Dermis blood vessel endothelial cell (primary cell): ENCODE measurements at regions not wholly inside any gene's neighbourhood (a gene's known extent, or its start where the extent isn't known, plus 50 kb on each side); places are given as distances from the start of the nearest gene placed in this dataset.
"Not testable (repeated sequence)": the region's sequence is repeated elsewhere in the genome, so short reads cannot be mapped to it uniquely, and the experiment has no call there.

Source experiments
- DNase-seq: peaks from one replicate; pipeline ENCODE4 v3.0.0; 2010

DNA sequence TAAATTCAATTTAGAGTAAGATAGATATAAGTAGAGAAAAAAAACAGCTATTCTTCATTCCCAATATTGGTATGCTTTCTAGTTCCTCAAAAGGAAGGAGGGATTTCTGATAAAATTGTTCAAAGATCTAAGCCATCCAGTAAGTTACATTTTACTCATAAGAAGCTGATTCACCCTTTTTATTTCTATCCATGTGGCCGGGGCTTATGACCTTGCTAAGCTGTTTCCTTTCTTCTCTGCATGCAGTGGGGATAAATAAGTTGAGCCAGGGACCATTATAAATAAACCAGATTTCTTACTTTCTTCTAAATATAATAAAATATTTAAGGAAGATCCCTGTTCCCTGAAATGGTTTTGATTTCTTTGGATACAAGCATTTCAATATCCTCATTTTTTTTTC lies 502.3 kb downstream of the PDHA2 start:
- no peak for DNase-seq

DNA sequence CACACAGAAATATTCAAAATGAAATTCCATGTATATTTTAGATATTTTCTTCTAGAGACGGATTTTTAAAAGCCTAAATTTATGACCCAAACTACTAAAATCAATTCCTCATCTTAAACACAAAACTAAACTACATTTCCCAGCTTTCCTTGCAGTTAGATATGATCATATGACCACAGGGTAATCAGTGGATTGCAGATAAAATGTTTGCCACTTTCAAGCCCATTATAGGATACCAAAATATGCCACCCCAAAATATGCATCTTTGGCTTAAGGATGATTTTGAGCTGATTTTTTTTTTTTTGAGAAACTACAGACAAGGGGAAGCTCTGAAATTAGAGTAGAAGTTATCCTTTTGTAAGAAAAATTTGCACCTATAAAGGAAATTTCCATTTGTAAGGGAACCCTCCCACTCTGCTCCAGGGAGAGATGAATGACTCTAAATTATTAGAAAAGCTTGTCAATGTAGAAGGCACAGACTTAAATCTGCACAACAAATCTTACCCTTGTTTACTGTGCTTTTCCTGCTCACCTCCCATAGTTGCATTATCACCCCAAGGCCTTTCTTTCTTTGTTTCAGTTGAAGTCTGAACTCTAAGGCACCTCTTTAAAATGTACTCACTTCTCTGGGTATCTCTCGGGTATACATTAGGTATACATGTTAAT lies 503.0 kb downstream of the PDHA2 start:
- no peak for DNase-seq

DNA sequence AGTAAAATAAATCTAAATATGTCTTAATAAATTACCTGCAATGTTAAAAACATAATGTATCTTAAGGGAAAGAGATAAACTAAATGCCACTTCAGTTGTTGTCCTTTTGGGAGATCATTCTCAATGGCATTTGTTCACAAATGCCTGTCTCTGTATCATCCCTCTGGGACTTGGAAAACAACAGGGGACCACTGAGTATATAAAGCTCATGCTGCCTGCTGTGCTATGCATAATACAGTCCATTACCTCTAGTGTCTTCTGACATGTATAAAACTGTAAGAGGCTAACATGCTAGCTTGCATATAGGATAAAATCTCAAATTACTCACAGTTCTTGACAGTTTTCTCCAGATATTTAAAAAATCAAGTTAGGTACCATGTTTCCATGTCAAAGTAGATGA lies 503.9 kb downstream of the PDHA2 start:
- DNase-seq = no peak

DNA sequence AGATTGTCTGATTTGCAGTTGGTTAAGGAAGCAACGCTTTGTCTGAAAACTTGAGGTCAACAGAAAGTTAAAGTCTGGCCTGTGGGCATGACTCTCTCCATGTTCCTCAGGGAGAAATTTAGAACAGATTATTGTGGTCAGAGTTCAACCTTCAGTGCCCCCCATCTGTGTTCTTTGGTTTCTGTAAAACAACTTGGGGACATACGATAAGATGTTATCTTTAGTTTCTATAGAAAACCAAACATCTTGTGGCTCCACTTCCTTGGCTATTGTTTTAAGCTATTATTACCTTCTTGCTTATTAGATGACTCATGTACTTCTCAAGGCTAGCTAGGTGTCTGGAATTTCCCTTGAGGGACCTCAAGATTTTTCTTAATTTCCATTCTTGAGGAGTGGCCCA lies 507.7 kb downstream of the PDHA2 start:
- peak; percentile 20 for DNase-seq

DNA sequence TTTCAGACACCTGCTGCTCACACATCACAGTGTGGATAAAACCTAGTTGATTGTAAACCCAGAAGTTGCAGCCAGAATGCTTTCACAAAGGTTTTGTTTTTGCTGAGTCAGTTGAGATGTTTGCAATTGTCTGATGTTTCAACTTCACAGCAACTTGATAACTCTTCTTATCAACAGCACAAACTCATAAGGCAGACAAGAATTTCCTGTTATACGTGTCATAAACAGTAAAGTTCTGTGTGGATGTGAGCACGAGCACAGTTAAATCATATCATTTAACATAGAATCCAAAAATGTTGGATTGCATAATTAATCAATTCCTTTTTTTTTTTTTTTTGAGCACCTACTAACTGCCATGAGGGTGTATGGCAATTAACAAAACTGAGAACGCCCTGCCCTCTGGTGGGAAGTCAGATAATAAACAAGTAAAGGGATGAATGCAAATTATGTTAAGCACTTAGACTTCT lies 512.2 kb downstream of the PDHA2 start:
- DNase-seq = peak; percentile 1

DNA sequence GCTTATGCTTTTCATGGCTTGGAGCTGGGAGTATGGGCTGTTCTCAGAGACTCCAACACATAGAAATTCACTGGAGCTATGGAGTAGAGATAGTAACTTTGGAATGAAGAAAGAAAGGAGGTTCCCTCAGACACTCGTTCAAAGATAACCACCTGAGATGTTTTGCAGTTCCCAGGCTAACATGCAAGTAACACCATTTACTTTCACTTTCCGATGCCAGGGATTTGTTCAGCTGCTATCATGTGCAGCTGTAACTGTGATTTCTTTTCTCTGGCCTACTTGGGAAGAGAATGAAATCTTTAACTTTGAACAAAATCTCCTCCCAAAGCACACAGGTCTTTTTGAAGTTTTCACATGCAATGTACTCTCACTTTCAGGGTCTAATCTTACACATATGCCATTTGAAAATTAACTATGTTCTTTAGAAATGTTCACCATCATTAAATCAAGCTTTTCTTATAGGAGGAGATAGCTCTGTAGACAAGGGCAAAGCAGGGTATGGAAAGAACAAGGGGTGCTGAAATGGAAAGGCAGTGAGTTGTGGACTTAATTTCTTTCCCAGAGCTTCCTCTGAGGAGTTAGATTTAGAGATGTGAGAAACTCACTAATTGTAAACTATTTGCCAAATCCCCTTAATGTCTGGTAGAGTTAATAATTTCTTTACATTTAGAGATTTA lies 514.3 kb downstream of the PDHA2 start:
- no peak for DNase-seq

DNA sequence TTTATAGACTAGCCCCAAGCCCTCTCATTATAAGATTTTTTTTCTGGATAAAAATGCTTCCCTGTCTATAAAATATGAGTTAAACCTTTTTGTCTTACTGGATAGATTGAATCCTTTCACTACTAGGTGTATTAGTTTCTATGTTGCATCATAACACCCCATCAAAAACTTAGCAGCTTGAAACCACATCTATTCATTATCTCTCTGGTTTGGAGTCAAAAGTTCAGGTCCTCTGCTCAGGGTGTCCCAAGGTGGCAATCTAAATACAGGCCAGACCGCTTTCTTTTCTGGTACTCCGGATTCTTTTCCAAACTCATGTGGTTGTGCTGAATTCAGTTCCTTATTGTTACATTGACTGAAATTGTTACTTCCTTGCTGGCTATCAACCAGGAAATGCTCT lies 515.5 kb downstream of the PDHA2 start:
- no peak for DNase-seq

DNA sequence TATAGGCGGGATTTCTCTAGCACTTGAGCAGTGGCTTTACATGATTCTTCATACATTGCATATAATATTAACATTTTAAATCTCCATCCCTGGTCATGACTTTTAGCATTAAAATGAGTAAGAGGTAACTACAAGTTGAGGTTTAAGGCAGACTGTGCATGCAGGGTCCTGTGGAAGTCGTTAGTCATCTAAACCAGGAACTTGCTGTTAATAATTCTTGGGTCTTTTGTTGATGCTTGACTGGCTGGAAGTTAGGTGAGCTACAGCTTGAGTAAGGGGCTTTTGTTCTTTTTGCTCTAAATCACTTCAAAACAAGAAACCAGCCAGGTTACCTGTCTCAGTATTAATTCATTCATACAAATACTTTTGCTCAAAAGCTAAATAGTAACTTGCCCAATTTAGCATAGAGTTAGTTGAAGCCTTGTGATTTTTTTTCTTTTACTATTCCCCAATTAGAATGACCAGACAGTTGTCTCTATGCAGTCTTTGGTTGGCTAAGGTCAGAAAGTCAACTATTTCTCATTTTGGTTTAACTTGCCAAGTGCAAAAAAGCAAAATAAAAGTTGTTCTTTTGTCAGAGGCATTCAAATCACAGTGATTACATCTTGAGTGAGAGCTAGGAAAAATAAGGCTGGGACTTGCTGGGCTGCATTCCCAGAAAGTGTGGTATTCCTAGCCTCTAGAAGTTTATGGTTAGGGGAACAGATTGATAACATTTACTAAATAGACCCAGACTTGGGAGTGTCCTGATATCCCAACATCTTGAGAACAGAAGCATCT lies 516.9 kb downstream of the PDHA2 start:
- no peak for DNase-seq

DNA sequence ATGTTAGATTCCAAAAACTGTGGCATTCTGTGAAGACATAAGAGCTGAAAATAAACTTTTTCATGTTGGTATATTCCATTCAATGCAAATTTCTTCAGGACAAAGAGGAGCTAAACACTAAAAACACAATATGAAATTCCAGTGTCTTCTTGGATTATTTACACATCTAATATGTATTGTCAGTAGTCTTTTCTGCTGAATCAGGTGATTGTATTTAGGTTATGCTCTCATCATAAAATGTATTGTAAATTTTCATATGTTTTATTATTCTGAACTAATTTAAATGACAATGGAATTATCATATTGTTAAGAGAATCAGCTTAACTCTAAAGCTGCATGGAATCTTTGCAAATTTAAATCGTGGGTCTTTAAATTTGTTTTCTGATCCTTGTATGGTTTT lies 526.7 kb downstream of the PDHA2 start:
- DNase-seq = no peak

DNA sequence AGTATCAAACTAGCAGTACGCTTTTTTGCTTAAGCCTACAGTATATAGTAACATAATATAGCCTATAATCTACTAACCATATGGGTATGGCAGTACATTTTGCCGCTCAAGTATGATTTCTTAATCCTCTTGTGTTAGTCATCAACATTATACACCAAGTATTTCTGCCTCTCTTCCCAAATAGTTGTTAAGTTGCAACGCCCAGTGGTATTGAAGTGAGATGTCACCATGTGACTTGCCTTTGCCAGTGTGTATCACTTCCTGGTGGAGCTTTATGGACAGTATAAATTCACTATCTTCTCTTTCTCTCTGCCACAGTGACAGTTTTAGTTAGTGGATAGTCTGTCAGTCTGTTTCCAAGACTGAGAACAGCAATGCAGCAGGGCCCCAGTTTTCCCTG lies 535.5 kb downstream of the PDHA2 start:
- DNase-seq = no peak

DNA sequence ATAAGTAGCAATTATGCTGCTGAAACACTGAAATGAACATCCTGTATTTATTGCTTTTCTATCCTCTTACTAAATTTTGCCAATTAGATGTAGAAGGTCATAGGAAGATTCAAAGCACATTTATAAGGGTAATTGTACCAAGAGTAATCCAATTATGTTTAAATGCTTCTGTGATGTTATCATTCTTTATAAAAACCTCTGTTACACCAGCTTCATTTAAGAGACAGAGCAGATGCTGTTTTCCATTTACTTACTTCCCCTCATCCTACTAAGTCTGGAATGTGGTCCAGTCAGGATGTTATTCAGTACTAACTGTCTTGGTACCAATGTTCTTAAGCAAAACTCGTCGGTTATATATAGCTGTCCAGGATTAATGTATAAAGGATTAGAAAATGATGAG lies 539.6 kb downstream of the PDHA2 start:
- DNase-seq = no peak

DNA sequence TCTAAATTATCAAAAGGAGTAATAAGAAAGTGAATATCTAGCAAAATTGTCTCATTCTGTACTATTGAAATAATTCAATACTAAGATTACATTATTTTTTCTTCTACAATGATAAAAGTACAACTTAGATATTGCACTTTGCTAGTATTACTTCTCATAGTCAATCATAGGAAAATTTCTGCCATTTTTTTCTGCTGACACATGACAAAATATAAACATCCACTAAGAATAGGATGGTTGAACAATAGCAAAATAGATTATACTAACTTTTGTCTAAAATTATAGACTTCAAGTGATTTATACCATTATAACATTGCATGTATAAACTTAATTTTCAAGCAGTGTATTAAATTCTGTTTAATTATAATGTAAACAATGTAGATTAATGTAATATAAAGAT lies 540.2 kb downstream of the PDHA2 start:
- DNase-seq = no peak

DNA sequence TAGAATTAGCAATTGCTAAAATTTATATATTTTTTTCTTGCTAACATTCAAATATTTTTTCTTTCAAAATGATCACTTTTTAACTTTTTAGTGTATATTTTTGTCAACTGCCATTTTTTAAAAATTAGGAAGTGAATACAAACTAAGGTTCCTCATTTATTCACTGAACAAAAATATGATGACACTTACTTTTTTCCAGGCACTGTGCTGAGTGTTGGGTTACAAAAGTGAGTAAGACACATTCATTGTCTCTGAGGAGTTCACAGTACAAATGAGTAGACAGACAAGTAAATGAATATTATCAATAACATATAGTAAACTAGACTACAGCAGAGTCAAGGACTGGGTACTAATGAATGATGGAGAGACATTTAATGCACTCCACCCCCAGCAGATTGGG lies 543.5 kb downstream of the PDHA2 start:
- DNase-seq = no peak

DNA sequence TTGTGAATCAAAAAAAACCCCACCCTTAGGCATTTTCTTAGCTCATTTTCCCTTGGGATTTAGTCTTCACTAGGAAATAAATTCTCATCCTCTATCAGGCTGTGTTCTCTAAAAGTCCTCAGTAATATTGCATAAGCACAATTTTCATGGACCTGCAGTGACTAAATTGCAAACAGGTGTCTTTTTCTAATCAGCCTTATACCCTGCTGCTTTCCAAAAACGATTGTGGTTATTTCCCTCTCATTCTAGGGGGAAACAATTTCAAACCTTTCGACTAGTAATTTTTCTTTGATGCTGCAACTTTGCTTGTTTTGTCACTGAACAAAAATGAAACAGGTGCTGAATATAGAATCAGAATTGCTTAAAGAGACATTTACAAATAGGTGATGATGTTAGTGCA lies 549.9 kb downstream of the PDHA2 start:
- no peak for DNase-seq

DNA sequence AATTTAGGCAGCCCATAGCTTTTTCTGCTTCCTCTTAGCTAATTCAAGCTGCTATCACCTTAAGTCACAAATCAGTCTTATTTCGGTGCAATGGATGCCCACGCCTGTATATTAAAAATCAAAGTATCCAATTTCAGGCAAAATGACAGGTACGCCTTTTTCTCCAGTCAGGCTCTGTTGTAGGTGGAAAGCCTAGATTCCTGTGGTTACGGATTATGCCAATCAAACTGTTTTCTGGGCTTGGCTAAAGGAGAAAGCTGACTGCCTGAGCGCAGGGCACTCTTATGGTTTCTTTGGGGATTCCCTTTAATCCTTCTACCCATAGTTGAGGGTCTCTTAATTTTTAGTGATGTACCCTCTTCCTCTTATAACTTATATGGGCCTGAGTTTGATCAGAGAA lies 550.5 kb downstream of the PDHA2 start:
- no peak for DNase-seq

DNA sequence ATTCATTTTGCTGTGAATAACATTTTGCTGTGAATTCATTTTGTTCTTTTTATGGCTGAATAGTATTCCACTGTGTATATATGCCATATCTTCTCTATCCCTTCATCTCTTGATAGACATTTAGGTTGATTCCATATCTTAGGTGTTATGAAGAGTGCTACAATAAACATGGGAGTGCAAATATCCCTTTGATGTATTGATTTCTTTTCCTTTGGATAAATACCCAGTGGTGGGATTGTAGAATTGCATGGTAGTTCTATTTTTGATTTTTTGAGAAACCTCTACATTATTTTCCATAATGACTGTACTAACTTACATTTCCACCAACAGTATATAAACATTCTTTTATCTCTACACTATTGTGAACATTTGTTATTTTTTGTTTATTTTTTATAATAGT lies 555.9 kb downstream of the PDHA2 start:
- no peak for DNase-seq

DNA sequence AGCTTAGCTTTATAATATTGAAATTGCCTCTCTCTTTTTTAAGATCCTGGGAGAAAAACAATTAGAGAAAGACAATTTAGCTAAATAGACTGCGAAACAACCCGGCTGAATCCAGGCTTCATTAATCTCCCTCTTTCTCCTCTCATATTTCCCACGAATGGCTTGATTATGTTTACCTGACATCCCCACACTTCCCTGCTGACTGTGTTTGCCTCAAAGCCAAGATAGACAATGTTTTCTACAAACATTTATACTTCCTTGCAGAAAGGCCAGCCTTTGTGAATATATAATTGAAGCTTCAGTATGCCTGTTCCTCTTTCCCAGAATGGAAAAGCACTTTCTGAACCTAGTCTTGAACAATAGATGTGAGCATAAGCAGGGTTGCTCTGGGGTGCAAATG lies 566.8 kb downstream of the PDHA2 start:
- no peak for DNase-seq

DNA sequence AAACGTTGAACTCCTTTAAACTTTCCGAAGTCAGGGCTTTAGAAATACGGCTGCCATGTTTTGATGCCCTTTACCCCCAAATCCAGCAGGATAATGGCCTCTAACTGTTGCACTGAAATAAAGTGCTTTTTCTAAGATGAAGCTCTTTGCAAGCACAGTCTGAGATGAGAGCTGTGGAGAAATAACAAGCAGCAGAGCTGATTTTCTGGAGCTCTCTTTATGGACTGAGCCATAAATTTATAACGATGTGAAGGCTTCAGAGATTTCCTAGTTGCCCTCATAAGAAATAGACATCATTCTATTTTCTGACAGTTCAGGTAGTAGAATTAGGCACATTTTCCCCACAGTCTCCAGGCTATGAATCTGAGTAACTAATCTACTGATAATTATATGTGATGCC lies 567.3 kb downstream of the PDHA2 start:
- no peak for DNase-seq

DNA sequence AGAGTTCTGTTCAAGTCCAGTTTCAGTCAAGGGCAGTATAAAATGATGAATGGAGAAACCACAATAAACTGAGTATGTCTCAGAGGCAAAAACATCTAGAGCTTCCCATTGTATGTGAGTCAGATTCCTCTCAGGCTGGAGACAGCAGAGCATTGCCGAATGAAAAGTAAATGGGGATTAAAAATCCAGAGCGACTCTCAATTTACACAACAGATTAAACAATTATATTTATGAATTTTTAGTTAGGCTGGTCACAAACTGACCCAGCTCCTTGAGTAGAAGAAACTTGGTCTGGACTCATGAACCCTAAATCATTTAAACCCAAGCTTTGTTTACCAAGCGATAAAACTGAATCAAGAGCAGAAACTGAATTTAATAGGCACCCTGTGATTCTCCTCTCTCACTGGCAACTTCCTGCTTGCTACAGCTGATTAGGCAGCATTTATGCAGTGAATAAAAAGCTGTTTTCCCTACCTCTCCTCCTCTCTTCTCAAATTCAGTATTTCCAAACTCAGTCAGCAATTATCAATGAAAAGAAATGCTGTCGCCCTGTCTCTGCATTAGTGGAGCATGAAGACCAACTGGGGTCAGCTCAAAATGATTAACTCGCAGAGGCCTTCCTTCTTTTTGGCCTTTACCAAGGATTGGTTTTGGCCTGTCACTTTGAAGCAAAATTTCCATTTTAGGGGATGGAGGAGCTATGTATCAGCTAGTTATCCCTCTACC lies 568.0 kb downstream of the PDHA2 start:
- DNase-seq = no peak

DNA sequence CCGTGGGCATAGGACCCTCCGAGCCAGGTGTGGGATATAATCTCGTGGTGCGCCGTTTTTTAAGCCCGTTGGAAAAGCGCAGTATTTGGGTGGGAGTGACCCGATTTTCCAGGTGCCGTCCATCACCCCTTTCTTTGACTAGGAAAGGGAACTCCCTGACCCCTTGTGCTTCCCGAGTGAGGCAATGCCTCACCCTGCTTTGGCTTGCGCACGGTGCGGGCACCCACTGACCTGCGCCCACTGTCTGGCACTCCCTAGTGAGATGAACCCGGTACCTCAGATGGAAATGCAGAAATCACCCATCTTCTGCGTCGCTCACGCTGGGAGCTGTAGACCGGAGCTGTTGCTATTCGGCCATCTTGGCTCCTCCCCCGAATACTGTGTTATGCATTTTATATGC lies 575.0 kb downstream of the PDHA2 start:
- DNase-seq = not testable (repeated sequence)

DNA sequence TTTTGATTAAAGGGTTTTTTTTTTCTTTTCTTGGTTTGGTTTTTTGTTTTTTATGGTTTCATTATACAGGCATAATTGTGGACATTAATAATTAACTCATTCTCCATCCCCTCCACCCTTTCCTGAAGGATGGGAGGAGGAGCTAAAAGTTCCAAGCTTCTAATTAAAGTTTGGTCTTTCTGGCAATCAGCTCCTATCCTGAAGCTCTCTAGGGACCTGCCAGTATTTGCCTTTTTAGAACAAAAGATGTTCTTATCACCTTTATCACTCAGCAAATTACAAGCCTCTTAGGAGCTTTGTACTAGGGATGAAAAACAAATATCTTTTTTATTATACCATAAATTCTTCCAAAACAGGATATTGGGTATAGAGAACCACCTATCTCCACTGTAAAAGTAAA lies 589.8 kb downstream of the PDHA2 start:
- DNase-seq = no peak

DNA sequence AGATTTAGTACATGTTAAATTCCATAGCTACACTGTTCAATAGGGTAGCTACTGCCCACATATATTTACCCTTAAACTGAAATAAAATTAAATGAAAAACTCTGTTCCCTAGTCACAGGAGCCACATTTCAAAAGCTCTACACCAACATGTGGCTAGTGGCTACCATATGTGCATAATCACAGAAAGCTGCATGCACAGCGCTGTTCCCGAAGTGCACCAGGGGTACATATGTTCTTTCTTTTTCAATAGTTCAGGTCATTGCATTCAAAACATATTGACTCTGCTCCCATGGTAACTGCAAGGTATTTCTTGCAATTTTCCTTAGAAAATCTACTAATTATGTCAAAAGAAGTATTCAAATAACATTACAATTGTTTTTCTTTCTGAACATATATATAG lies 591.2 kb downstream of the PDHA2 start:
- DNase-seq = no peak

DNA sequence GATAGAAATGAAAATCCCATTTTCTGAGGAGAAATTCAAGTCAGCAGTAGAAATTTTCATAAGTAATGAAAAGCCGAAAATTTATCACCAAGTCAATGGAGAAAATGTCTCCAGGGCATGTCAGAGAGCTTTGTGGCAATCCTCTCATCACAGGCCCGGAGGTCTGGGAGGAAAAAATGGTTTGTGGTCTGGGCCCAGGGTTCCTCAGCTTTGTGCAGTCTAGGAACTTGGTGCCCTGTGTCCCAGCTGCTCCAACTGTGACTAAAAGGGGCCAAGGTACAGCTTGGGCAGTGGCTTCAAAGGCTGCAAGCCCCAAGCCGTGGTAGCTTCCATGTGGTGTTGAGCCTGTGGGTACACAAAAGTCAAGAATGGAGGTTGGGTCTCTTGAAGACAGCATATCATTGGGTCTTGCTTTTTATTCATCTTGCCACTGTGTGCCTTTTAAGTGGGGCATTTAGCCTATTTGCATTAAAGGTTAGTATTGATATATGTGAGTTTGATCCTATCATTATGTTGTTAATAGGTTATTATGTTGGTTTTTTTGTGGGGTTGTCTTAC lies 608.5 kb downstream of the PDHA2 start:
- DNase-seq = no peak
